ENCODE measurements at regions not wholly inside any gene's neighbourhood (a gene's known extent, or its start where the extent isn't known, plus 50 kb on each side); places are given as distances from the start of the nearest gene placed in this dataset.

DNA sequence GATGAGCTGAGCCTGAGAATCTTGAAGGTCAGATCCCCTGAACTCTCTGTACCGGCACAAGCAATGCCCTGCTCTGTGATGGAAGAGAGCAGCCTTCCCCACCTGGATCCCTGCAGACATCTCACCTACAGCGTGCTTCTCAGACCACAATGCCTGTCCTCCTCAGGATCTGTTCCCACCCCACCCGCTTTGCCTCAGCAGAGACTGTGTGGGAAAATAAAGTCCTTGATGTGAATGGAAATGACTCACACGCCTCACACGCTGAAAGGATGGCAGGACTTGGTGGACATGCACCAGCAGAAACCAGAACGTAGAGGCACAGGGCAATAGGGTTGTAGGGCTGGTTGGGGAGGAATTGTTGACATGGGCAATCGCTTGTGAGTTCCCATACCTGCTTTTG, 117.9 kb upstream of the POU3F3 start:
- no peak overlapping the region for H3K4me3 ChIP-seq (ENCODE audit: low read depth, low read length)
- TF ChIP-seq, protein P1, sequence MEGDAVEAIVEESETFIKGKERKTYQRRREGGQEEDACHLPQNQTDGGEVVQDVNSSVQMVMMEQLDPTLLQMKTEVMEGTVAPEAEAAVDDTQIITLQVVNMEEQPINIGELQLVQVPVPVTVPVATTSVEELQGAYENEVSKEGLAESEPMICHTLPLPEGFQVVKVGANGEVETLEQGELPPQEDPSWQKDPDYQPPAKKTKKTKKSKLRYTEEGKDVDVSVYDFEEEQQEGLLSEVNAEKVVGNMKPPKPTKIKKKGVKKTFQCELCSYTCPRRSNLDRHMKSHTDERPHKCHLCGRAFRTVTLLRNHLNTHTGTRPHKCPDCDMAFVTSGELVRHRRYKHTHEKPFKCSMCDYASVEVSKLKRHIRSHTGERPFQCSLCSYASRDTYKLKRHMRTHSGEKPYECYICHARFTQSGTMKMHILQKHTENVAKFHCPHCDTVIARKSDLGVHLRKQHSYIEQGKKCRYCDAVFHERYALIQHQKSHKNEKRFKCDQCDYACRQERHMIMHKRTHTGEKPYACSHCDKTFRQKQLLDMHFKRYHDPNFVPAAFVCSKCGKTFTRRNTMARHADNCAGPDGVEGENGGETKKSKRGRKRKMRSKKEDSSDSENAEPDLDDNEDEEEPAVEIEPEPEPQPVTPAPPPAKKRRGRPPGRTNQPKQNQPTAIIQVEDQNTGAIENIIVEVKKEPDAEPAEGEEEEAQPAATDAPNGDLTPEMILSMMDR (IDR thresholded peaks at IDR 0.05; ENCODE audit: borderline replicate concordance, insufficient read depth, low read depth, low read length): no peak

DNA sequence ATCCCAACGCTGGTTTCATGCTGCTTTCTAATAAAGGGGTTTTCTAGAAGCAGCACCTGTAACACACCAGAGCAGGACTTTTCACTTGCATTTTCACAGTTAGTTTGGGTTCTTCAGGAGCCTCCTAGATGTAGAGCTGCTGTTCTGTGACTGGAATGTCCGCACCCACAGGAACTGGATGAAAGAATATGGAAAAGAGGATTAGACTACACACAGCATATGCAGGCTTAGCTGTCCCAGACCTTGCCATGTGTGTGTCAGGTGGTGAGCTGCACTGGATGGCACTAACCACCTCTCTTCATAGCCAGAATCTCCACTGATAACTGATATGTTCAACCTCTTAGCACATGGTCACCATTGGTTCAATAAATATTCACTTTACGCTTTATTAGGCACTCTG, 112.1 kb upstream of the POU3F3 start:
- TF ChIP-seq, protein P1 (IDR thresholded peaks at IDR 0.05; ENCODE audit: borderline replicate concordance, insufficient read depth, low read depth, low read length): no peak
- no peak overlapping the region for H3K4me3 ChIP-seq (ENCODE audit: low read depth, low read length)

DNA sequence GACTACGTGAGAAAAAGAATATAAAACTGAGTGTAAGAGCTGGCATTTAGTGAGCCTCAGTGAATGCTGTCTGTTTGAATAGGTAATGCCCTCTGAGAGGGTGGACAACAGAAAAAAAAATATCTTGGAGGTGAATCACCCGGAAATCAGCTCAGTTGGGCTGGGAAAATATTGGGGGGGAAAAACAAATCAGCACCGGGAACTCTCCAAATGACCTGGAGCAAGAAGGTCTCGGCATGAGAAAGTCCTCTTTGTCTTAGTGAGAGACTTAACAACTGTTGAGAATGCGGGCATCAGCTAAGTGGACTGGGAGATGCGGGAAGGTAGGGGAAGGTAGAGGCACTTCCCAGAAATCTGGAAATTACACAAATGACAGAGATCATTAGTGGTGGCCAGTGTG, 109.4 kb upstream of the POU3F3 start:
- H3K4me3 ChIP-seq (ENCODE audit: low read depth, low read length): no peak overlapping the region
- TF ChIP-seq, protein P1 (IDR thresholded peaks at IDR 0.05; ENCODE audit: borderline replicate concordance, insufficient read depth, low read depth, low read length): no peak

DNA sequence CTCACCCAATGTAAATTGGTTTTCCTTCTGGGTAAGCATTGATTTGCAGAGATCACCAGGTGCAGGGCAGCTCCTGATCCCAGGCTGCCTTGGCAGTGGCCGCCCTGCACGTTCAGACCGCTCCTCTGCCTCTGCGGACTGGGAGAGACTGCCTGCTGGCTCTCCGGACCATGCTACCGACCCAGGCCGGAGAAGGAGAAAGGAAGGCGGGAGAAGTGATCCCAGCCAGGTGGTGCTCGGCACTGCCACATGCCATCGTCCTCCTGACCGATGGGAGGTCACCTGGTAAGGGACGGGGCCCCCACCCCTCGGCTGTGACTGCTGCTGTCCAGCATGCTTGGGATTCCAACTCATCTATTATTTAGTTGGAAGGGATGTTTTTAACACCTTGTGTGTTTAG, 108.1 kb upstream of the POU3F3 start:
- H3K4me3 ChIP-seq (ENCODE audit: low read depth, low read length): no peak overlapping the region
- TF ChIP-seq, protein P1 (IDR thresholded peaks at IDR 0.05; ENCODE audit: borderline replicate concordance, insufficient read depth, low read depth, low read length): no peak

DNA sequence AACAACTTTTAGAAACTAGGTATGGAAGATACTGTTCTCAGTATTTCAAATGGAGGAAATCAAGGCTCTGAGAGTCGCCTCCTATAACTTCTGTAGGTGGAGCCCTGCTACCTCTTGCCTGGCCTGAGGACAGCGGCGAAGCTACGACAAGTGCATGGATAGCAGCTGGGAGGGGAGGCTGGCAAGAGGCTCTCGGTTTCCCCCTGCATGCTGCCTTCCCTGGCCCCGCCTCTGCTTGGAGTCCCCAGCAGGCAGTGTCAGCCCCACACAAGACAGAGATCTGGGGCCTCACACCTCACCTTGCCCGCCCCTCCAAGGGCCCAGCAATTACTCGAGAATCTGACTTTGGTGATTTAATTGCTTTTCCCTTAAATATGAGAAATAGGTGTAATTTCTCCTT, 107.6 kb upstream of the POU3F3 start:
- TF ChIP-seq, protein P1 (IDR thresholded peaks at IDR 0.05; ENCODE audit: borderline replicate concordance, insufficient read depth, low read depth, low read length): no peak
- no peak overlapping the region for H3K4me3 ChIP-seq (ENCODE audit: low read depth, low read length)

DNA sequence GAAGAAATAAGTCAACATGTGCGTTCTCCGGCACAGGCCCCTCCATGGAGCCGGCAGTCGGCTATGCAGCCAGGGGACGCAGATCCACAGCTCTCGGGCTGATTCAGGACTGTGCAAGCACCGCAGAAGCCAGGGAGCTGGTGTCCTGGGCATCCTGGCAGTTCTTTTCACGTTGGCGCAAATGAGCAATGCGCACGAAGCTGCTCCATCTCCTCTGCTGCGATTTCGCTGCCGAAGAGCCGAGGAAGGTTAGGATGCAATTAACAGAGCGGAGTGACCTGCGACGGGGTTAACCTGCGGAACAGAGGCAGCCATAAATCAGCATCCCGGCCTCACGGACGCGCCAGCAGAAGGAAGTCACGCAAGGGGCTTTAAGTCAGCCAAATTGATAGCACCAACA, 107.1 kb upstream of the POU3F3 start:
- no peak overlapping the region for H3K4me3 ChIP-seq (ENCODE audit: low read depth, low read length)
- TF ChIP-seq, protein P1 (IDR thresholded peaks at IDR 0.05; ENCODE audit: borderline replicate concordance, insufficient read depth, low read depth, low read length): no peak

DNA sequence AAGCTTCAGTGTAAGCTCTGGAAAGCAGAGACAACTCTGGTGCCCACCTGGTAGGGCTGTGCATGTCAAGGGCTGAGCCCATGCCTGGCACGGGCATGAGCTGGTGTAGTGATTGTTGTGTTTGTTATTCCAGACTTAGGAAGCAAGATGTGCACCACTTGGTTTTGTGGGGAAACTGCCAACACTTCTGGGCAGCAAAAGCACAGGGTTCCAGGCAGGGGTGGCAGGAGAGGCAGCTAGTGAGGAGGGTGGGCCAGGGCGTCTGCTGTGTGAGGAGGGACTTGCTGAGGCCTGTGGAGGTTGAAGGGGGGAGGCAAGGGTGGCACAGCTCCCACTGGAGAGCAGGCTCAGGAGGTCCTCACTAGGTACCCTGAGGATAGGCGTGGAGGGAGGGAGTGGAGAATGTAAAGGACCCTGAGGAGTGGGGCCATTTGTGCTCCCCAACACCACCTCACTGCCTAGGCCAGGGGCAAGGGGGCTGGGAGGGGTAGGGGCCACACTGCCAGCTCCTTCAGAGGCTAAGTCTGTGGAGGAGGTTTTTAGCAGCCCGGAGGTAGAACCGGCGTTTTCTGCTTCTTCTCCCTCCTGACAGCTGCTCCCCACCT, 104.0 kb upstream of the POU3F3 start:
- H3K4me3 ChIP-seq (ENCODE audit: low read depth, low read length): no peak overlapping the region
- TF ChIP-seq, protein P1 (IDR thresholded peaks at IDR 0.05; ENCODE audit: borderline replicate concordance, insufficient read depth, low read depth, low read length): no peak
